Suprapubic skin (tissue), 4 donors: ENCODE measurements at regions not wholly inside any gene's neighbourhood (a gene's known extent, or its start where the extent isn't known, plus 50 kb on each side); places are given as distances from the start of the nearest gene placed in this dataset.

ENCODE experiments used
- DNase-seq, 2 donors: peaks; one replicate each; pipeline ENCODE4 v3.0.0-alpha.2; 2019; ENCODE audit warnings: low spot score in 2 of 2
- H3K27ac ChIP-seq: fragments of 200-600 bp; sonication (generic); one replicate; pipeline ENCODE4 v1.5.1; 2019
- H3K27me3 ChIP-seq: fragments of 200-600 bp; sonication (generic); one replicate; pipeline ENCODE4 v1.5.1; 2019
- H3K36me3 ChIP-seq: fragments of 200-600 bp; sonication (generic); one replicate; pipeline ENCODE4 v1.5.1; 2019
- H3K4me1 ChIP-seq: fragments of 200-600 bp; sonication (generic); one replicate; pipeline ENCODE4 v1.5.1; 2019
- H3K4me3 ChIP-seq: fragments of 200-600 bp; sonication (generic); one replicate; pipeline ENCODE4 v1.5.1; 2019; ENCODE audit warnings: mild to moderate bottlenecking
- H3K9me3 ChIP-seq: fragments of 200-600 bp; sonication (generic); one replicate; pipeline ENCODE4 v1.5.1; 2019
- CTCF ChIP-seq, 2 donors: fragments of 200-600 bp in 1 of 2; fragments of 450-650 bp in 1 of 2; sonication (generic) in 1 of 2; IDR thresholded peaks; one replicate each; pipeline ENCODE4 v1.5.1; 2016 to 2019; ENCODE audit warnings: antibody characterized with exemption in 2 of 2, mild to moderate bottlenecking in 1 of 2, moderate library complexity in 1 of 2
- EP300 ChIP-seq: sonication (generic); formaldehyde crosslinking; IDR thresholded peaks from one replicate; pipeline ENCODE4 v1.6.1; 2017; ENCODE audit warnings: antibody characterized with exemption
- POLR2A ChIP-seq, 2 donors: fragments of 450-650 bp; IDR thresholded peaks; one replicate each; pipeline ENCODE4 v1.6.1; 2017; ENCODE audit warnings: antibody characterized with exemption in 2 of 2, mild to moderate bottlenecking in 2 of 2, moderate library complexity in 2 of 2
- POLR2AphosphoS5 ChIP-seq, 3 donors: sonication (generic); formaldehyde crosslinking; IDR thresholded peaks; one replicate each; pipeline ENCODE4 v1.6.1; 2017; ENCODE audit warnings: antibody characterized with exemption in 3 of 3
- WGBS: methylation state at CpG from one replicate; pipeline ENCODE4 v1.1.5; 2018; 5-methylcytosine and 5-hydroxymethylcytosine counted together

GRCh38 chr3:148218222-148218621 lies 479.5 kb upstream of the AGTR1 start:
- H3K4me3 ChIP-seq, result no peak overlapping the region
- no peaks in the 10 kb centered on the region for H3K27me3 ChIP-seq
- WGBS, result 26% methylated on average over 3 of the region's 3 CpGs
- no peaks in the 10 kb centered on the region for H3K4me1 ChIP-seq
- TF ChIP-seq CTCF (IDR thresholded peaks at IDR 0.05) (no peak), POLR2A (IDR thresholded peaks at IDR 0.05) (no peak), POLR2AphosphoS5 (IDR thresholded peaks at IDR 0.05) (no peak)
- no peaks in the 10 kb centered on the region for H3K9me3 ChIP-seq
- no peak for DNase-seq
- no peaks in the 10 kb centered on the region for H3K36me3 ChIP-seq
- no peak overlapping the region for H3K27ac ChIP-seq

- WGBS, result 94% methylated on average over 2 of the region's 2 CpGs
- no peak for DNase-seq
- no peak for TF ChIP-seq CTCF (IDR thresholded peaks at IDR 0.05)
- TF ChIP-seq EP300, result no peak
- TF ChIP-seq POLR2AphosphoS5 (IDR thresholded peaks at IDR 0.05), result no peak
- no peak for TF ChIP-seq POLR2A (IDR thresholded peaks at IDR 0.05)
- Histone ChIP-seq H3K27me3 (no peaks in the 10 kb centered on the region), H3K27ac (no peak overlapping the region), H3K9me3 (no peaks in the 10 kb centered on the region), H3K4me3 (no peak overlapping the region), H3K4me1 (no peaks in the 10 kb centered on the region), H3K36me3 (no peaks in the 10 kb centered on the region)
These were observed 477.7 kb upstream of the AGTR1 start for GRCh38 chr3:148219999-148220398.

- H3K36me3 ChIP-seq, result no peaks in the 10 kb centered on the region
- DNase-seq, result no peak
- 65% methylated on average over 1 of the region's 1 CpG for WGBS
- no peak overlapping the region for H3K27ac ChIP-seq
- TF ChIP-seq CTCF (IDR thresholded peaks at IDR 0.05) (no peak), POLR2AphosphoS5 (IDR thresholded peaks at IDR 0.05) (no peak)
- no peaks in the 10 kb centered on the region for H3K27me3 ChIP-seq
- H3K4me1 ChIP-seq, result no peaks in the 10 kb centered on the region
- H3K9me3 ChIP-seq, result no peaks in the 10 kb centered on the region
- H3K4me3 ChIP-seq, result no peak overlapping the region
These were observed 476.4 kb upstream of the AGTR1 start for GRCh38 chr3:148221303-148221702.

- H3K4me3 ChIP-seq, result no peak overlapping the region
- H3K36me3 ChIP-seq, result no peaks in the 10 kb centered on the region
- TF ChIP-seq POLR2A (IDR thresholded peaks at IDR 0.05) (no peak), POLR2AphosphoS5 (IDR thresholded peaks at IDR 0.05) (no peak)
- no peaks in the 10 kb centered on the region for H3K9me3 ChIP-seq
- no peak for DNase-seq
- no peak overlapping the region for H3K27ac ChIP-seq
- no peaks in the 10 kb centered on the region for H3K27me3 ChIP-seq
- H3K4me1 ChIP-seq, result no peaks in the 10 kb centered on the region
- 31% methylated on average over 2 of the region's 2 CpGs for WGBS
These were observed 474.4 kb upstream of the AGTR1 start for GRCh38 chr3:148223266-148223665.

- 74% methylated on average over 3 of the region's 3 CpGs for WGBS
- Histone ChIP-seq H3K36me3 (no peaks in the 10 kb centered on the region), H3K9me3 (no peaks in the 10 kb centered on the region), H3K4me3 (no peak overlapping the region), H3K27ac (no peak overlapping the region), H3K27me3 (no peaks in the 10 kb centered on the region), H3K4me1 (no peaks in the 10 kb centered on the region)
- TF ChIP-seq POLR2A (IDR thresholded peaks at IDR 0.05) (no peak), EP300 (no peak), POLR2AphosphoS5 (IDR thresholded peaks at IDR 0.05) (no peak), CTCF (IDR thresholded peaks at IDR 0.05) (no peak)
- DNase-seq, result no peak
These were observed 471.5 kb upstream of the AGTR1 start for GRCh38 chr3:148226246-148226645.

- Histone ChIP-seq H3K27me3 (no peaks in the 10 kb centered on the region), H3K4me1 (no peaks in the 10 kb centered on the region), H3K9me3 (no peaks in the 10 kb centered on the region), H3K4me3 (no peak overlapping the region), H3K27ac (no peak overlapping the region), H3K36me3 (no peaks in the 10 kb centered on the region)
- DNase-seq, result no peak
- TF ChIP-seq CTCF (IDR thresholded peaks at IDR 0.05), result no peak
- TF ChIP-seq POLR2A (IDR thresholded peaks at IDR 0.05), result no peak
- no peak for TF ChIP-seq POLR2AphosphoS5 (IDR thresholded peaks at IDR 0.05)
- no peak for TF ChIP-seq EP300
- 84% methylated on average over 1 of the region's 1 CpG for WGBS
These were observed 470.2 kb upstream of the AGTR1 start for GRCh38 chr3:148227534-148227933.
